CD4-positive, alpha-beta memory T cell (primary cell): ENCODE measurements at regions not wholly inside any gene's neighbourhood (a gene's known extent, or its start where the extent isn't known, plus 50 kb on each side); places are given as distances from the start of the nearest gene placed in this dataset.

Experiments
- CTCF ChIA-PET: fragments of 350-600 bp; sonication (Branson Sonifier 250); formaldehyde crosslinking; loops from one replicate; lab custom pipeline; 2021; ENCODE audit warnings: inconsistent platforms; ENCODE audit not compliant: partially characterized antibody; lab: Charles Lee
- POLR2A ChIA-PET: fragments of 350-600 bp; sonication (Branson Sonifier 250); formaldehyde crosslinking; loops from one replicate; lab custom pipeline; 2021; ENCODE audit not compliant: partially characterized antibody; lab: Charles Lee
- DNase-seq, 5 donors: peaks; one replicate each; pipeline versions ENCODE4 v3.0.0 to v3.0.0-alpha.2; 2020 to 2022; ENCODE audit warnings: mixed read lengths in 1 of 5
- H3K27ac ChIP-seq: one replicate; pipeline ENCODE4 v1.7.0; 2013; ENCODE audit warnings: low read depth, low read length
- H3K27me3 ChIP-seq: 2 replicates; pipeline ENCODE4 v1.7.0; 2013; ENCODE audit warnings: mild to moderate bottlenecking, low read length, moderate library complexity; ENCODE audit not compliant: insufficient read depth
- H3K36me3 ChIP-seq: 2 replicates; pipeline ENCODE4 v1.7.0; 2013; ENCODE audit warnings: mild to moderate bottlenecking, low read length, moderate library complexity; ENCODE audit not compliant: insufficient read depth
- H3K4me1 ChIP-seq: 2 replicates; pipeline ENCODE4 v1.7.0; 2013; ENCODE audit warnings: mild to moderate bottlenecking, low read length, moderate library complexity; ENCODE audit not compliant: insufficient read depth
- H3K4me3 ChIP-seq, 2 donors: one replicate each; pipeline ENCODE4 v1.7.0; 2013; ENCODE audit warnings: low read length in 2 of 2, mild to moderate bottlenecking in 1 of 2
- H3K9me3 ChIP-seq, 2 donors: one replicate each; pipeline ENCODE4 v1.7.0; 2013; ENCODE audit warnings: low read length in 2 of 2, control low read depth in 1 of 2; ENCODE audit not compliant: control insufficient read depth in 1 of 2
- H3K27ac Mint-ChIP-seq, 7 donors: one replicate each; pipeline ENCODE4 v1.8.0; 2020 to 2021; ENCODE audit warnings: mixed read lengths in 7 of 7, mild to moderate bottlenecking in 6 of 7, inconsistent platforms in 3 of 7, moderate library complexity in 3 of 7
- H3K27me3 Mint-ChIP-seq, 2 donors: one replicate each; pipeline ENCODE4 v1.8.0; 2020 to 2021; ENCODE audit warnings: mixed read lengths in 2 of 2
- H3K36me3 Mint-ChIP-seq, 2 donors: one replicate each; pipeline ENCODE4 v1.8.0; 2020 to 2021; ENCODE audit warnings: mixed read lengths in 2 of 2, inconsistent platforms in 1 of 2, mild to moderate bottlenecking in 1 of 2
- H3K4me1 Mint-ChIP-seq, 4 donors: one replicate each; pipeline ENCODE4 v1.8.0; 2020 to 2021; ENCODE audit warnings: mixed read lengths in 4 of 4, mild to moderate bottlenecking in 1 of 4
- H3K4me3 Mint-ChIP-seq, 8 donors: one replicate each; pipeline ENCODE4 v1.8.0; 2020 to 2021; ENCODE audit warnings: mixed read lengths in 8 of 8, mild to moderate bottlenecking in 7 of 8, moderate library complexity in 6 of 8, inconsistent platforms in 3 of 8
- H3K9me3 Mint-ChIP-seq, 8 donors: one replicate each; pipeline ENCODE4 v1.8.0; 2020 to 2021; ENCODE audit warnings: mixed read lengths in 8 of 8, mild to moderate bottlenecking in 5 of 8, inconsistent platforms in 3 of 8, moderate library complexity in 1 of 8
- intact Hi-C: fragments of 100-400 bp; cut with micrococcal nuclease; formaldehyde crosslinking; loops from one replicate; pipeline ENCODE4 v1.15.1; 2023

DNA sequence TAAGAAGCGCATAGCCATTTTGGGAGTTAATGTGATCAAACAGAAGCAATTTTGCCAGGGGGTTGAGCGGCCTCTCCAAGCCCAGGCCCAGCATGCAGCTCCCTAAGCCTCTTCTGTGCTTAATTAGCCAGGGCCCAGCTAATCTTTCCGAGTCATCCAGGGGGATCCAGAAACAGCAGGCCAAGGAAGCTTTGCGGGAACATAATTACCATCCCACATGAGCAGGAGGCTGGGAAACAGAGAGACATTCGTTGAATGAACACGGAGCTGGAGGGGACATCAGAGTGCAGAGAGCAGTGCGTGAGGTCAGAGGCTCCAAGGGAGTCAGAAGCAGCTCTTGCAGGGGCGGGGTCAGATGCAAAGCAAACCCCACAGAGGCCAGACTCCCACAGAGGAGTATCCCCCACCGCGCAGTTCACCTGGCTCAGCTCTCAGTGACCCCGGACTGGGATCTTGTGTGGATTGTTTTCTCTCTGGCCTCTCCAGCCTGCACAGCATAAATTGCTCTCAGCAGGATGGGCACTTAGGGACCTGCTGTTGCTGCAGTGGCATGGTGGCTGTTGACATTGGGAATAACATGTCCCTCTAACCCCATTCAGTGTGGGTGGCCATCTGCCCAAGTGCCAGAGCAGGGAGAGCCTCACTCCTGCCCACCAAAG, 657.4 kb downstream of the AJAP1 start:
- Mint-ChIP-seq H3K27ac (peak overlapping the region in 2 of 7 donors; percentile 22 to 37), H3K4me3 (no peak overlapping the region)
- H3K27ac ChIP-seq = no peak overlapping the region

GRCh38 chr1:5311147-5311546, 656.7 kb downstream of the AJAP1 start:
- Histone ChIP-seq H3K27me3 (no peaks in the 10 kb centered on the region), H3K4me1 (no peaks in the 10 kb centered on the region), H3K36me3 (no peaks in the 10 kb centered on the region), H3K27ac (no peak overlapping the region), H3K9me3 (no peaks in the 10 kb centered on the region), H3K4me3 (no peak overlapping the region)
- CTCF ChIA-PET = no interaction called here
- Mint-ChIP-seq H3K4me1 (peaks cover 0 to 9% (median 5%) of the 10 kb centered on the region in 4 donors), H3K27me3 (peaks cover 0 to 2% of the 10 kb centered on the region in 2 donors), H3K4me3 (no peak overlapping the region), H3K9me3 (peaks cover 0 to 3% (median 0%) of the 10 kb centered on the region in 8 donors), H3K27ac (peak overlapping the region in 1 of 7 donors; percentile 58), H3K36me3 (no peaks in the 10 kb centered on the region)
- DNase-seq = no peak
- POLR2A ChIA-PET = no interaction called here
- intact Hi-C loops = no loop called here

More for the DNA sequence above, 657.4 kb downstream of the AJAP1 start:
- Mint-ChIP-seq H3K36me3 (no peaks in the 10 kb centered on the region), H3K9me3 (peaks cover 0 to 3% (median 0%) of the 10 kb centered on the region in 8 donors), H3K4me1 (peaks cover 0 to 8% (median 5%) of the 10 kb centered on the region in 4 donors), H3K27me3 (peaks cover 0 to 2% of the 10 kb centered on the region in 2 donors)
- no peaks in the 10 kb centered on the region for H3K27me3 ChIP-seq
- H3K9me3 ChIP-seq = no peaks in the 10 kb centered on the region
- no peak overlapping the region for H3K4me3 ChIP-seq
- H3K4me1 ChIP-seq = no peaks in the 10 kb centered on the region
- intact Hi-C loops = no loop called here
- ChIA-PET POLR2A (no interaction called here), CTCF (no interaction called here)
- H3K36me3 ChIP-seq = no peaks in the 10 kb centered on the region
- DNase-seq = no peak

DNA sequence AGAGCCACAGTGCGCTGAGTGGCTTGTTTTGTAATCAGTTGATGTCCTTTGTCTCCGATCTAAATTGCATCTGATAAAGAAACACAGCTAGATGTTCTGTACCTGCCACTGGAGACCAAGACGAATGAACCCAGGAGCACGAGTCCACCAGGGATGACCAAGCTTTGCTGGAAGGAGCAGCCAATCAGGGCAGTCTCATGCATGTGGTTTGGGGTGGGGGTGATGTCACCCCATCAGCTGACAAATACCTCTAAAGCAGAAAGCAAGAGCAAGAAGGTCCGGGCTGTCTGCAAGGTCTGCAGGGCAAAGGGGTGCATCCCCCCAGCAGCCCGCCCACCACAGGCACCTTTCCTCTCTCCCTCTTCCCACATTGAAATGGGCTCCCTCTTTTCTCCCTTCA, 653.8 kb downstream of the AJAP1 start:
- peak overlapping the region in 1 of 7 donors; percentile 27 for H3K27ac Mint-ChIP-seq
- H3K9me3 Mint-ChIP-seq = peaks cover 0 to 3% (median 0%) of the 10 kb centered on the region in 8 donors
- no peak overlapping the region for H3K4me3 ChIP-seq
- H3K4me1 ChIP-seq = no peaks in the 10 kb centered on the region
- no peaks in the 10 kb centered on the region for H3K9me3 ChIP-seq
- no peak overlapping the region for H3K4me3 Mint-ChIP-seq
- H3K36me3 Mint-ChIP-seq = no peaks in the 10 kb centered on the region
- H3K27me3 ChIP-seq = no peaks in the 10 kb centered on the region
- DNase-seq = no peak
- ChIA-PET POLR2A (interaction anchor here (2.7 kb wide), 1 partner anchor 11 kb away, joined by 8 read pairs; no protein-coding TSS in a partner anchor), CTCF (no interaction called here)
- no peak overlapping the region for H3K27ac ChIP-seq
- H3K36me3 ChIP-seq = no peaks in the 10 kb centered on the region
- intact Hi-C loops = no loop called here
- peaks cover 0 to 9% (median 5%) of the 10 kb centered on the region in 4 donors for H3K4me1 Mint-ChIP-seq
- H3K27me3 Mint-ChIP-seq = peaks cover 0 to 2% of the 10 kb centered on the region in 2 donors

- no peaks in the 10 kb centered on the region for H3K4me1 ChIP-seq
- no peak for DNase-seq
- H3K36me3 Mint-ChIP-seq = no peaks in the 10 kb centered on the region
- H3K27ac Mint-ChIP-seq = peak overlapping the region in 1 of 7 donors; percentile 18
- no peak overlapping the region for H3K27ac ChIP-seq
- no peaks in the 10 kb centered on the region for H3K27me3 ChIP-seq
- peaks cover 0 to 9% (median 5%) of the 10 kb centered on the region in 4 donors for H3K4me1 Mint-ChIP-seq
- CTCF ChIA-PET = no interaction called here
- H3K36me3 ChIP-seq = no peaks in the 10 kb centered on the region
- H3K9me3 Mint-ChIP-seq = peaks cover 0 to 7% (median 0%) of the 10 kb centered on the region in 8 donors
- H3K4me3 Mint-ChIP-seq = no peak overlapping the region
- POLR2A ChIA-PET = no interaction called here
- peaks cover 0 to 2% of the 10 kb centered on the region in 2 donors for H3K27me3 Mint-ChIP-seq
- no peak overlapping the region for H3K4me3 ChIP-seq
- intact Hi-C loops = no loop called here
- no peaks in the 10 kb centered on the region for H3K9me3 ChIP-seq
Measured at GRCh38 chr1:5304702-5305101, 650.3 kb downstream of the AJAP1 start.

- H3K27me3 ChIP-seq = no peaks in the 10 kb centered on the region
- Mint-ChIP-seq H3K27ac (no peak overlapping the region), H3K4me3 (no peak overlapping the region), H3K9me3 (peaks cover 0 to 6% (median 0%) of the 10 kb centered on the region in 8 donors), H3K4me1 (peaks cover 0 to 6% (median 3%) of the 10 kb centered on the region in 4 donors), H3K36me3 (no peaks in the 10 kb centered on the region), H3K27me3 (peaks cover 0 to 2% of the 10 kb centered on the region in 2 donors)
- H3K27ac ChIP-seq = no peak overlapping the region
- no peaks in the 10 kb centered on the region for H3K4me1 ChIP-seq
- no peaks in the 10 kb centered on the region for H3K9me3 ChIP-seq
- intact Hi-C loops = no loop called here
- CTCF ChIA-PET = no interaction called here
- DNase-seq = no peak
- POLR2A ChIA-PET = no interaction called here
- no peak overlapping the region for H3K4me3 ChIP-seq
- no peaks in the 10 kb centered on the region for H3K36me3 ChIP-seq
Measured at GRCh38 chr1:5298376-5298775, 644.0 kb downstream of the AJAP1 start.

DNA sequence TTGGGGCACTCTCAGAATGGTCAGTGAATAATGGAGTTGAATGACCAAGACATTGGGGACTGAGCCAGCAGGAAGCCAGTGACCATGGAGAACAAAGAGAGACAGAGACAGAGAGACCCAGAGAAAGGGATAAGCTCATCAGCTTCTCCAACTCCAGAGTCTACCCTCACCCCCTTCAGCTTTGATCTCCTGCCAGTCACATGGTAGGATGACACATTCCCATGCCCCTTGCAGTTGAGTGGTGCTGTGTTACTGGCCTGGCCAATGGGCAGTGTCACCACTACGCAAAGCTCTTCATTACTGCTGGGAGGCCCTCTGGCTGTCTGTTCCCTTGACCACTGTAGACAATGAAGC, 643.5 kb downstream of the AJAP1 start:
- ChIA-PET CTCF (no interaction called here), POLR2A (no interaction called here)
- no peak overlapping the region for H3K27ac ChIP-seq
- H3K36me3 ChIP-seq = no peaks in the 10 kb centered on the region
- DNase-seq = no peak
- no peaks in the 10 kb centered on the region for H3K4me1 ChIP-seq
- H3K4me3 ChIP-seq = no peak overlapping the region
- no peaks in the 10 kb centered on the region for H3K36me3 Mint-ChIP-seq
- intact Hi-C loops = no loop called here
- H3K27ac Mint-ChIP-seq = peak overlapping the region in 1 of 7 donors; percentile 32
- no peak overlapping the region for H3K4me3 Mint-ChIP-seq
- H3K4me1 Mint-ChIP-seq = peaks cover 0 to 6% (median 3%) of the 10 kb centered on the region in 4 donors
- no peaks in the 10 kb centered on the region for H3K9me3 ChIP-seq
- H3K27me3 Mint-ChIP-seq = peaks cover 0 to 2% of the 10 kb centered on the region in 2 donors
- H3K9me3 Mint-ChIP-seq = peaks cover 0 to 5% (median 0%) of the 10 kb centered on the region in 8 donors
- H3K27me3 ChIP-seq = no peaks in the 10 kb centered on the region

DNA sequence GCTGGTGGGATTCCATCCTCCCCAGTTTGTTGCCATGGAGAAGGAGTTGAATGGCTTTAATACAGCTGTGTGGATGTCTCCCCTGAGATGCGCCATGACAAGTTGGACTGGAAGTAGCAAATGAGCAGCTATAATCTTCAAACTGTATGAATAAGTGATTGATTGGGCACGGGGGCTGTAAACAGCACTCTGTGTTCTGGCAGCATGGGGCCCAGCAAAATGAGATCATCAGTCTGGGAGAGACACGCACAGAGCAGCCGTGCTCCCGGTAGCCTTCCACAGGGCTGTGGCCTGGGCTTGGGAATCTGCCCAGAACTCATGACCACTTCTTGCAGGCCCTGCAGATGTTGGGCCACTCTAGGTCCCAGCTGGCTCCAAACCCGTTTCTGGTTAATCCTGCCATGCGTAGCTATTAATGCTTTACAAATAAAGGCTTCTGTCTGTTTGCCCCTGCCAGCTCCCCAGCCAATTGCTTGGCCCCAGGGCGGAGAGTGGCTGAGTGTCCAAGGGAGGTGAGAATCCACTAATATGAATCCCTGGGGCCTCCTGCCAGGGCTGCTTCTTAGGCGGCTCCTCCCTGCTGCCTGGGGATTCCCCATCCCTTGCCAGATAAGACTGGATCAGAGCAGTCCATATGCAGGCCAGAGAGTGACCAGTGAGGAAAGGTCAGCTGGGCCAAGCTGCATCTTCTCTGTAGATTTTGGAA, 642.9 kb downstream of the AJAP1 start:
- Mint-ChIP-seq H3K27me3 (peaks cover 0 to 2% of the 10 kb centered on the region in 2 donors), H3K27ac (peak overlapping the region in 1 of 7 donors; percentile 32), H3K4me3 (no peak overlapping the region), H3K36me3 (no peaks in the 10 kb centered on the region), H3K4me1 (peaks cover 0 to 6% (median 3%) of the 10 kb centered on the region in 4 donors), H3K9me3 (peaks cover 0 to 5% (median 0%) of the 10 kb centered on the region in 8 donors)
- ChIA-PET CTCF (interaction anchor here (1.0 to 1.7 kb wide), 3 partner anchors 11 to 16 kb away, joined by 3 to 7 read pairs (median 3); no protein-coding TSS in a partner anchor), POLR2A (no interaction called here)
- H3K27ac ChIP-seq = no peak overlapping the region
- H3K4me3 ChIP-seq = no peak overlapping the region
- H3K9me3 ChIP-seq = no peaks in the 10 kb centered on the region
- DNase-seq = no peak
- intact Hi-C loops = no loop called here
- H3K4me1 ChIP-seq = no peaks in the 10 kb centered on the region
- H3K27me3 ChIP-seq = no peaks in the 10 kb centered on the region
- no peaks in the 10 kb centered on the region for H3K36me3 ChIP-seq
